Esophagus muscularis mucosa (tissue), 4 donors: ENCODE measurements at regions not wholly inside any gene's neighbourhood (a gene's known extent, or its start where the extent isn't known, plus 50 kb on each side); places are given as distances from the start of the nearest gene placed in this dataset.

Source experiments
- DNase-seq: peaks from one replicate; pipeline ENCODE4 v3.0.0-alpha.2; 2017; ENCODE audit errors: extremely low spot score
- H3K27ac ChIP-seq, 4 donors: fragments of 200-600 bp; sonication (generic); replicated peaks in 1 of 4; 1 replicate in 3 of 4; 2 replicates in 1 of 4; pipeline ENCODE4 v1.5.1; 2016 to 2019; ENCODE audit warnings: mild to moderate bottlenecking in 1 of 4
- H3K27me3 ChIP-seq, 4 donors: fragments of 200-600 bp; sonication (generic); one replicate each; pipeline versions ENCODE4 v1.5.1 to v1.6.0; 2016 to 2019
- H3K36me3 ChIP-seq, 4 donors: fragments of 200-600 bp; sonication (generic); one replicate each; pipeline ENCODE4 v1.5.1; 2016 to 2019
- H3K4me1 ChIP-seq, 4 donors: fragments of 200-600 bp; sonication (generic); one replicate each; pipeline ENCODE4 v1.5.1; 2016 to 2019
- H3K4me3 ChIP-seq, 4 donors: fragments of 200-600 bp; sonication (generic); 1 replicate in 2 of 4; 2 replicates in 2 of 4; pipeline ENCODE4 v1.5.1; 2016 to 2019; ENCODE audit warnings: mild to moderate bottlenecking in 4 of 4, moderate library complexity in 1 of 4
- H3K9me3 ChIP-seq, 4 donors: fragments of 200-600 bp; sonication (generic); 1 replicate in 3 of 4; 2 replicates in 1 of 4; pipeline ENCODE4 v1.5.1; 2016 to 2019
- CTCF ChIP-seq, 3 experiments: fragments of 200-600 bp in 2 of 3; fragments of 450-650 bp in 1 of 3; sonication (generic) in 2 of 3; IDR thresholded peaks; one replicate each; pipeline ENCODE4 v1.5.1; 2017 to 2019; ENCODE audit warnings: antibody characterized with exemption in 3 of 3, mild to moderate bottlenecking in 2 of 3, moderate library complexity in 1 of 3
- EP300 ChIP-seq: sonication (generic); formaldehyde crosslinking; IDR thresholded peaks from one replicate; pipeline ENCODE4 v1.6.1; 2017; ENCODE audit warnings: antibody characterized with exemption
- POLR2A ChIP-seq: fragments of 450-650 bp; IDR thresholded peaks from one replicate; pipeline ENCODE4 v1.6.1; 2017; ENCODE audit warnings: antibody characterized with exemption, moderate library complexity, mild to moderate bottlenecking, low read depth
- POLR2AphosphoS5 ChIP-seq, 2 donors: sonication (generic); formaldehyde crosslinking; IDR thresholded peaks; one replicate each; pipeline ENCODE4 v1.6.1; 2017; ENCODE audit warnings: antibody characterized with exemption in 2 of 2
- WGBS: methylation state at CpG from one replicate; pipeline ENCODE4 v1.1.5; 2018; 5-methylcytosine and 5-hydroxymethylcytosine counted together
- intact Hi-C: fragments of 100-400 bp; cut with DNase I; formaldehyde crosslinking; loops from one replicate; pipeline ENCODE4 v1.15.1; 2023

GRCh38 chr5:62143268-62144229, 162.5 kb upstream of the KIF2A start:
- peak; percentile 25 to 60 (median 55) for TF ChIP-seq CTCF (IDR thresholded peaks at IDR 0.05)
- TF ChIP-seq POLR2AphosphoS5 (IDR thresholded peaks at IDR 0.05) = no peak
- TF ChIP-seq POLR2A = no peak
- no peak for TF ChIP-seq EP300
- peak overlapping the region in 1 of 4 donors; percentile 14 for H3K4me3 ChIP-seq
- 23% methylated on average over 13 of the region's 13 CpGs for WGBS
- H3K4me1 ChIP-seq = peaks cover 0 to 20% (median 17%) of the 10 kb centered on the region in 4 donors
- no peak overlapping the region for H3K27ac ChIP-seq
- no peak for DNase-seq
- H3K27me3 ChIP-seq = no peaks in the 10 kb centered on the region
- no peaks in the 10 kb centered on the region for H3K36me3 ChIP-seq
- intact Hi-C loops = no loop called here
- no peaks in the 10 kb centered on the region for H3K9me3 ChIP-seq

DNA sequence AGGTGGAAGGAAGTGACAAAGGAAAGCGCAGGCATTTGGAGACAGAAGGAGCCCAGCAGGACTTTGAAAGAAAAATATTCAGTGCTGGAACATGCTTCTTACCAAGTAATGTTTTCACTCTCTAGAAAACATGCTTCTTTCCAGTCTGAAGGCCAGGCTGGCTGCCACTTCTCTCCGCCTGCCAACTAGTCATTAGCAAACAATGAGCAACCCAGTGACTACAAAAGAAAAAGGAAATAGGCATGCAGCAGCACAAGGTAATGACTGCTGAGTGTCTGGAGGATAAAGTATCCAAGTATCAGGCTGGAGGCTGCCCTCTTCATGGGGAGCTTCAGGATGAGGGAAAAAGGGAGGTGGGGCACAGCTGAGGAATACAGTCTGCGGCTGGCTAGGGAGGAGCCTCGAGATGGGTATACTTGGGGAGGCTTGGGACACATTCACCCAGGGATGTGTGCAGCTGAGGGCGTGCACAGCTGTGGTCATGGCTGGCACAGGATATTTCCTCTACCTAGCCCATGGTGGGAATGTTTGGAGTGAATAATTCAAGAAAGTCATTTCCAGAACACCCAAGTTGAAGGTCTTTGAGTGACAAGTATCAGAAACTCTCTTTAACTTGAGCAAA, 161.5 kb upstream of the KIF2A start:
- DNase-seq = no peak
- Histone ChIP-seq H3K9me3 (no peaks in the 10 kb centered on the region), H3K4me3 (no peak overlapping the region), H3K27ac (no peak overlapping the region), H3K36me3 (no peaks in the 10 kb centered on the region), H3K4me1 (peaks cover 0 to 20% (median 17%) of the 10 kb centered on the region in 4 donors), H3K27me3 (no peaks in the 10 kb centered on the region)
- WGBS = 66% methylated on average over 5 of the region's 5 CpGs
- no peak for TF ChIP-seq POLR2A
- TF ChIP-seq POLR2AphosphoS5 (IDR thresholded peaks at IDR 0.05) = no peak
- no peak for TF ChIP-seq CTCF (IDR thresholded peaks at IDR 0.05)
- intact Hi-C loops = no loop called here

DNA sequence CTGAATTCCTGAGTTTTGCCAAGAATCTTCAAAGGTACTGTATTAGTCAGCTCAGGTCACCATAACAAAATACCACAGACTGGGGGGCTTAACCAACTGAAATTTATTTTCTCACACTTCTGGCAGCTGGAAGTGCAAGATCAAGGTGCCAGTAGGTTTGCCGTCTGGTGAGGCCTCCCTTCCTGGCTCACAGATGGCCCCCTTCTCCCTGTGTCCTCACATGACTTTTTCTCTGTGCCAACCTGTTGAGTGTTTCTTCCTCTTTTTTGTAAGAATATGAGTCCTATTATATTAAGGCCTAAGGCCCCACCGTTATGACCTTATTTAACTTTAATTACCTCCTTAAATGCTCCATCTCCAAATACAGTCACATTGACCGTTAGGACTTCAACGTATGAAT, 156.1 kb upstream of the KIF2A start:
- H3K27ac ChIP-seq = no peak overlapping the region
- no peaks in the 10 kb centered on the region for H3K27me3 ChIP-seq
- no peak overlapping the region for H3K4me3 ChIP-seq
- DNase-seq = peak; percentile 26
- H3K36me3 ChIP-seq = no peaks in the 10 kb centered on the region
- TF ChIP-seq POLR2A = no peak
- TF ChIP-seq POLR2AphosphoS5 (IDR thresholded peaks at IDR 0.05) = no peak
- no peak for TF ChIP-seq EP300
- TF ChIP-seq CTCF (IDR thresholded peaks at IDR 0.05) = no peak
- H3K9me3 ChIP-seq = peaks cover 0 to 10% (median 4%) of the 10 kb centered on the region in 4 donors
- intact Hi-C loops = no loop called here
- 71% methylated on average over 4 of the region's 4 CpGs for WGBS
- no peaks in the 10 kb centered on the region for H3K4me1 ChIP-seq

- no peak overlapping the region for H3K27ac ChIP-seq
- TF ChIP-seq CTCF (IDR thresholded peaks at IDR 0.05) = no peak
These were observed 153.5 kb upstream of the KIF2A start for GRCh38 chr5:62152394-62153087.

More at GRCh38 chr5:62152394-62153087, 153.5 kb upstream of the KIF2A start:
- H3K36me3 ChIP-seq = no peaks in the 10 kb centered on the region
- H3K4me3 ChIP-seq = no peak overlapping the region
- peak; percentile 57 for DNase-seq
- WGBS = 45% methylated on average over 4 of the region's 4 CpGs
- H3K4me1 ChIP-seq = no peaks in the 10 kb centered on the region
- intact Hi-C loops = no loop called here
- H3K27me3 ChIP-seq = no peaks in the 10 kb centered on the region
- peaks cover 0 to 16% (median 10%) of the 10 kb centered on the region in 4 donors for H3K9me3 ChIP-seq
